ENCODE measurements at regions not wholly inside any gene's neighbourhood (a gene's known extent, or its start where the extent isn't known, plus 50 kb on each side); places are given as distances from the start of the nearest gene placed in this dataset.

GRCh38 chr11:134670961-134671370 lies 258.9 kb upstream of the B3GAT1 start:
- TF ChIP-seq CTCF (IDR thresholded peaks at IDR 0.05) (no peak), POLR2A (IDR thresholded peaks at IDR 0.05) (no peak)

Measured in right lobe of liver (tissue), 4 donors.